ENCODE measurements at regions not wholly inside any gene's neighbourhood (a gene's known extent, or its start where the extent isn't known, plus 50 kb on each side); places are given as distances from the start of the nearest gene placed in this dataset.

- TF ChIP-seq CTCF (IDR thresholded peaks at IDR 0.05), result no peak
- TF ChIP-seq POLR2A (IDR thresholded peaks at IDR 0.05), result no peak
- TF ChIP-seq EP300 (IDR thresholded peaks at IDR 0.05), result no peak
- TF ChIP-seq POLR2AphosphoS5 (IDR thresholded peaks at IDR 0.05), result no peak
These were observed 298.7 kb downstream of the RPL10L start for GRCh38 chr14:46352844-46353243.
